Testis (tissue), 2 donors: ENCODE measurements at regions not wholly inside any gene's neighbourhood (a gene's known extent, or its start where the extent isn't known, plus 50 kb on each side); places are given as distances from the start of the nearest gene placed in this dataset.
A peak's percentile ranks its signal among the peaks of the same experiment; 100 is the strongest.

Source experiments
- DNase-seq: peaks from one replicate; pipeline ENCODE4 v3.0.0-alpha.2; 2019
- H3K27ac ChIP-seq, 2 donors: fragments of 200-600 bp; sonication (generic); one replicate each; pipeline ENCODE4 v1.5.1; 2019
- H3K27me3 ChIP-seq: fragments of 200-600 bp; sonication (generic); one replicate; pipeline ENCODE4 v1.5.1; 2019
- H3K36me3 ChIP-seq: fragments of 200-600 bp; sonication (generic); one replicate; pipeline ENCODE4 v1.5.1; 2017; ENCODE audit warnings: low read depth; ENCODE audit errors: missing control alignments
- H3K4me1 ChIP-seq: fragments of 200-600 bp; sonication (generic); one replicate; pipeline ENCODE4 v1.5.1; 2019
- H3K4me3 ChIP-seq, 2 donors: fragments of 200-600 bp; sonication (generic); one replicate each; pipeline ENCODE4 v1.5.1; 2017 to 2019
- H3K9me3 ChIP-seq: fragments of 200-600 bp; sonication (generic); one replicate; pipeline ENCODE4 v1.5.1; 2017
- POLR2A ChIP-seq: fragments of 450-650 bp; IDR thresholded peaks from one replicate; pipeline ENCODE4 v1.6.1; 2017; ENCODE audit warnings: antibody characterized with exemption, mild to moderate bottlenecking, moderate library complexity
- WGBS, 2 donors: methylation state at CpG; one replicate each; pipeline ENCODE4 v1.1.5; 2018; 5-methylcytosine and 5-hydroxymethylcytosine counted together
- intact Hi-C: fragments of 100-400 bp; cut with DNase I; formaldehyde crosslinking; loops from one replicate; pipeline ENCODE4 v1.15.1; 2023; ENCODE audit warnings: low total_unique reads
- TF ChIP-seq, protein P1 (sequence below), 3 experiments: fragments of 450-650 bp in 2 of 3; fragments of 200-600 bp in 1 of 3; sonication (generic) in 1 of 3; IDR thresholded peaks; one replicate each; pipeline ENCODE4 v1.5.1; 2016 to 2019; ENCODE audit warnings: antibody characterized with exemption in 3 of 3, mild to moderate bottlenecking in 2 of 3, moderate library complexity in 1 of 3

DNA sequence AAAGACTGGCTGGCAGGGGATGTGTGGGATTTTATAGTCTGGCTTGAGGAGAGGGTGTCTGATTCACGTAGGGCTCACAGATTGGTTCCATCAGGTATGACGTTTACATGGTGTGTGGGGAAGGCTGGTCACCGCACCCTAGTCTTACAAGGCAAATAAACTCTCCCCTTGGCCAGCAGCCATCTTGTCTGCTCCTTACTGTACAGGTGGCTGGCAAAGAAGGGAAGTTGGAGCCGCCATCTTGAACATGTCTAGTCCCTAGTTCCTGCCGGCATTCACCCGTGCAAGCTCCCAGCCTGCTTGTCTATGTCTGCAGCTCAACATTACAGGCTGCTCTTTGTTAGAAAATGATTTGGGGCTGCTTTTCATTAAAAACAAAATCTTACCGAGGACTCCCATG lies 97.6 kb downstream of the RAMP3 start:
- 75 to 76% methylated on average over 7 of the region's 7 CpGs for WGBS, 2 donors
- Histone ChIP-seq H3K27me3 (no peaks in the 10 kb centered on the region), H3K27ac (no peak overlapping the region), H3K4me3 (no peak overlapping the region), H3K36me3 (no peaks in the 10 kb centered on the region), H3K9me3 (no peaks in the 10 kb centered on the region), H3K4me1 (no peaks in the 10 kb centered on the region)
- no peak for TF ChIP-seq POLR2A
- TF ChIP-seq, protein P1, sequence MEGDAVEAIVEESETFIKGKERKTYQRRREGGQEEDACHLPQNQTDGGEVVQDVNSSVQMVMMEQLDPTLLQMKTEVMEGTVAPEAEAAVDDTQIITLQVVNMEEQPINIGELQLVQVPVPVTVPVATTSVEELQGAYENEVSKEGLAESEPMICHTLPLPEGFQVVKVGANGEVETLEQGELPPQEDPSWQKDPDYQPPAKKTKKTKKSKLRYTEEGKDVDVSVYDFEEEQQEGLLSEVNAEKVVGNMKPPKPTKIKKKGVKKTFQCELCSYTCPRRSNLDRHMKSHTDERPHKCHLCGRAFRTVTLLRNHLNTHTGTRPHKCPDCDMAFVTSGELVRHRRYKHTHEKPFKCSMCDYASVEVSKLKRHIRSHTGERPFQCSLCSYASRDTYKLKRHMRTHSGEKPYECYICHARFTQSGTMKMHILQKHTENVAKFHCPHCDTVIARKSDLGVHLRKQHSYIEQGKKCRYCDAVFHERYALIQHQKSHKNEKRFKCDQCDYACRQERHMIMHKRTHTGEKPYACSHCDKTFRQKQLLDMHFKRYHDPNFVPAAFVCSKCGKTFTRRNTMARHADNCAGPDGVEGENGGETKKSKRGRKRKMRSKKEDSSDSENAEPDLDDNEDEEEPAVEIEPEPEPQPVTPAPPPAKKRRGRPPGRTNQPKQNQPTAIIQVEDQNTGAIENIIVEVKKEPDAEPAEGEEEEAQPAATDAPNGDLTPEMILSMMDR (IDR thresholded peaks at IDR 0.05): no peak
- DNase-seq: peak; percentile 50
- intact Hi-C loops: loop anchor here (5.0 kb wide), 1 partner anchor 98 kb away; the partner anchor contains the start of gene RAMP3

DNA sequence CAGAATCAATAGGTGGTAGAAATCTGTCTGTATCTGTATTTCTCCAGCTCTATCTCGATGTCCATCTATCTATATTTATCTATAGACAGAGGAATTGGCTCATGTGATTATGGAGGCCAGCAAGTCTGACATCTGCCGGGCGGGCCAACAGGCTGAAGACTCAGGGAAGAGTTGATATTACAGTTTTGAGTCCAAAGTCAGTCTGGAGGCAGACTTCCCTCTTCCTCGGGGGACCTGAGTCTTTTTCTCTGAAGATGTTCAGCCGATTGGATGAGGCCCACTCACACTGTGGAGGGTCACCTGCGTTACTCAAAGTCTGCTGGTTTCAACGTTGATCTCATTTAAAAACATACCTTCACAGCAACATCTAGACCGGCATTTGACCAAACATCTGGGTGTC lies 98.7 kb downstream of the RAMP3 start:
- intact Hi-C loops: loop anchor here (5.0 kb wide), 1 partner anchor 99 kb away; the partner anchor contains the start of gene RAMP3
- H3K9me3 ChIP-seq: no peaks in the 10 kb centered on the region
- DNase-seq: no peak

GRCh38 chr7:45256775-45257174 lies 99.2 kb downstream of the RAMP3 start:
- DNase-seq: no peak
- WGBS, 2 donors: 95 to 97% methylated on average over 2 of the region's 2 CpGs
- intact Hi-C loops: loop anchor here (5.0 kb wide), 1 partner anchor 99 kb away; the partner anchor contains the start of gene RAMP3
- Histone ChIP-seq H3K27me3 (no peaks in the 10 kb centered on the region), H3K36me3 (no peaks in the 10 kb centered on the region), H3K4me3 (no peak overlapping the region), H3K9me3 (no peaks in the 10 kb centered on the region), H3K27ac (no peak overlapping the region), H3K4me1 (no peaks in the 10 kb centered on the region)
- no peak for TF ChIP-seq POLR2A
- TF ChIP-seq, protein P1 (IDR thresholded peaks at IDR 0.05): no peak

More for the DNA sequence above, 98.7 kb downstream of the RAMP3 start:
- WGBS, 2 donors: 77 to 86% methylated on average over 8 of the region's 8 CpGs
- no peaks in the 10 kb centered on the region for H3K27me3 ChIP-seq
- H3K36me3 ChIP-seq: no peaks in the 10 kb centered on the region
- H3K4me3 ChIP-seq: no peak overlapping the region
- no peak overlapping the region for H3K27ac ChIP-seq
- no peaks in the 10 kb centered on the region for H3K4me1 ChIP-seq
- no peak for TF ChIP-seq POLR2A
- TF ChIP-seq, protein P1 (IDR thresholded peaks at IDR 0.05): no peak

GRCh38 chr7:45257284-45257683 lies 99.7 kb downstream of the RAMP3 start:
- H3K9me3 ChIP-seq: no peaks in the 10 kb centered on the region
- no peaks in the 10 kb centered on the region for H3K4me1 ChIP-seq
- no peak for DNase-seq
- H3K27me3 ChIP-seq: no peaks in the 10 kb centered on the region
- intact Hi-C loops: loop anchor here (5.0 kb wide), 1 partner anchor 100 kb away; the partner anchor contains the start of gene RAMP3
- no peak for TF ChIP-seq POLR2A
- TF ChIP-seq, protein P1 (IDR thresholded peaks at IDR 0.05): no peak
- H3K36me3 ChIP-seq: no peaks in the 10 kb centered on the region
- H3K27ac ChIP-seq: no peak overlapping the region
- H3K4me3 ChIP-seq: no peak overlapping the region

GRCh38 chr7:45258533-45259226 lies 101.1 kb downstream of the RAMP3 start:
- intact Hi-C loops: loop anchor here (5.0 kb wide), 1 partner anchor 101 kb away; the partner anchor contains the start of gene RAMP3
- no peaks in the 10 kb centered on the region for H3K4me1 ChIP-seq
- H3K27me3 ChIP-seq: no peaks in the 10 kb centered on the region
- no peaks in the 10 kb centered on the region for H3K9me3 ChIP-seq
- 64 to 68% methylated on average over 5 of the region's 5 CpGs for WGBS, 2 donors
- TF ChIP-seq POLR2A: no peak
- TF ChIP-seq, protein P1 (IDR thresholded peaks at IDR 0.05): no peak
- no peak overlapping the region for H3K4me3 ChIP-seq
- H3K36me3 ChIP-seq: no peaks in the 10 kb centered on the region
- H3K27ac ChIP-seq: no peak overlapping the region
- no peak for DNase-seq
